Left ventricle myocardium inferior (tissue), 1 donor: ENCODE measurements at regions not wholly inside any gene's neighbourhood (a gene's known extent, or its start where the extent isn't known, plus 50 kb on each side); places are given as distances from the start of the nearest gene placed in this dataset.

Experiments
- DNase-seq: peaks from one replicate; pipeline ENCODE4 v3.0.0-alpha.2; 2020
- H3K27ac ChIP-seq: fragments of 200-600 bp; replicated peaks from 2 replicates; pipeline ENCODE4 v1.8.0; 2021
- H3K27me3 ChIP-seq: fragments of 200-600 bp; 2 replicates; pipeline ENCODE4 v1.8.0; 2021; ENCODE audit warnings: low read depth
- H3K36me3 ChIP-seq: fragments of 200-600 bp; 2 replicates; pipeline ENCODE4 v1.8.0; 2021
- H3K4me1 ChIP-seq: fragments of 200-600 bp; 2 replicates; pipeline ENCODE4 v1.8.0; 2021
- H3K4me3 ChIP-seq: fragments of 200-600 bp; 2 replicates; pipeline ENCODE4 v1.8.0; 2021; ENCODE audit warnings: mild to moderate bottlenecking, moderate library complexity
- H3K9me3 ChIP-seq: fragments of 200-600 bp; replicated peaks from 2 replicates; pipeline ENCODE4 v1.8.0; 2021
- intact Hi-C: fragments of 100-400 bp; cut with micrococcal nuclease; formaldehyde crosslinking; loops from one replicate; pipeline ENCODE4 v1.11.0; 2022
- TF ChIP-seq, protein P1 (sequence below): fragments of 200-600 bp; IDR thresholded peaks from 2 replicates; pipeline ENCODE4 v1.8.0; 2021; ENCODE audit warnings: antibody characterized with exemption, mild to moderate bottlenecking, borderline replicate concordance
- donor health status: DM: no; HTN: yes; CAD: no; lungs with severe emphysema.

DNA sequence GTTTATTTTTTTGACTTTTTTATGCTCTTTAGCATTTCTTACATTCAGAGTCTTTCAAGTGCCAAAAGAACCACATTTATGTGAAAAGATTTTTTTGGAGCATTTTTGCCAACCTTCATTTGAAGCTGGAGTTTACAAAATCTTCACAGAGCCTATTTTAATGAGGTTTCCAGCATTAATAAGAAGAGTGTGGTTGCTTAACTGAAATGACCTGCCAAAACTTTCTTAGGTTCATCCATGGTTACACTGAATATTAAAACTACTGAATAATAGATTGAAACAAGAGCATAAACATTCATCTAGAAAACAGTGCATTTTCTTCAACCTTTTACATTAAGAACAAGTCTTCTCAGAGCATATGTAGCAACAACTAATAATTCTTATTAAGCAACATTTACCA is 672.3 kb upstream of the CXADR start:
- Histone ChIP-seq H3K9me3 (no peaks in the 10 kb centered on the region), H3K4me3 (no peak overlapping the region), H3K36me3 (no peaks in the 10 kb centered on the region), H3K27ac (peak overlapping the region; percentile 60), H3K27me3 (no peaks in the 10 kb centered on the region), H3K4me1 (peaks cover 9% of the 10 kb centered on the region)
- DNase-seq = no peak
- intact Hi-C loops = no loop called here
- TF ChIP-seq, protein P1, sequence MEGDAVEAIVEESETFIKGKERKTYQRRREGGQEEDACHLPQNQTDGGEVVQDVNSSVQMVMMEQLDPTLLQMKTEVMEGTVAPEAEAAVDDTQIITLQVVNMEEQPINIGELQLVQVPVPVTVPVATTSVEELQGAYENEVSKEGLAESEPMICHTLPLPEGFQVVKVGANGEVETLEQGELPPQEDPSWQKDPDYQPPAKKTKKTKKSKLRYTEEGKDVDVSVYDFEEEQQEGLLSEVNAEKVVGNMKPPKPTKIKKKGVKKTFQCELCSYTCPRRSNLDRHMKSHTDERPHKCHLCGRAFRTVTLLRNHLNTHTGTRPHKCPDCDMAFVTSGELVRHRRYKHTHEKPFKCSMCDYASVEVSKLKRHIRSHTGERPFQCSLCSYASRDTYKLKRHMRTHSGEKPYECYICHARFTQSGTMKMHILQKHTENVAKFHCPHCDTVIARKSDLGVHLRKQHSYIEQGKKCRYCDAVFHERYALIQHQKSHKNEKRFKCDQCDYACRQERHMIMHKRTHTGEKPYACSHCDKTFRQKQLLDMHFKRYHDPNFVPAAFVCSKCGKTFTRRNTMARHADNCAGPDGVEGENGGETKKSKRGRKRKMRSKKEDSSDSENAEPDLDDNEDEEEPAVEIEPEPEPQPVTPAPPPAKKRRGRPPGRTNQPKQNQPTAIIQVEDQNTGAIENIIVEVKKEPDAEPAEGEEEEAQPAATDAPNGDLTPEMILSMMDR = no peak

DNA sequence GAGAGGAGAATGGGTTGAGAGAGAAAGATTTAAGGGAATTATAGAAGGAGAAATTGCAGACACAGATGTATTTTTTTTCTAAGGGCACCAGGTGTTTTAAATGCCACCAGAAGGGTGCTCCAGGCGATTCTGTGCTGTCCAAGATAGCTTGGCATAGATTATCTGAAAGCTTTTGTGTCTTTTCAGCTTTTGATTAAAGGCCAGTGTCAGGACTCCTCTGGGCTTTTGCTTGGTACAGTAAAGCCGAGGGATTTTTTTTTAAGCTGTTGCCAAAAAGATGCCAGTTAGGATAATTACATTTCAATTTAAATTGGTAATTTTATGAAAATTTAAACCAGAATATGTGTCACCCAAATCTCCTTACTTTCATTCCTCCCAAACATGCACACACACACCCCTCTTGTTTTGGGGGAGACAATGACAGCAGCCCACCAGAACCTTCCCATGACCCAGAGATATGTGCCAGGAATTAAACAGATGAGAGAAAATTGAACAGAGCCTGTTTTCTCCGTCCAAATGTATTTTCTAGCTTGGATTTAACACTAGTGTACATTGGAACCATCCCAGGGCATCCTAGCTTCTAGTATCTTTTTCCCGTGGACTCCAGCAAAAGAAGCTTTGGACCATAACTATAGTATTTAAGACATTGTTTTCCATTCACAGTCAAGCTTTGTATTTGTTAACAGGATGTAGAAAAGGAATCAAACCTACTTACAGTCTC is 670.7 kb upstream of the CXADR start:
- Histone ChIP-seq H3K4me1 (peaks cover 9% of the 10 kb centered on the region), H3K27ac (peak overlapping the region; percentile 60), H3K4me3 (no peak overlapping the region), H3K9me3 (no peaks in the 10 kb centered on the region), H3K27me3 (no peaks in the 10 kb centered on the region), H3K36me3 (no peaks in the 10 kb centered on the region)
- DNase-seq = no peak
- intact Hi-C loops = no loop called here
- TF ChIP-seq, protein P1 = no peak

DNA sequence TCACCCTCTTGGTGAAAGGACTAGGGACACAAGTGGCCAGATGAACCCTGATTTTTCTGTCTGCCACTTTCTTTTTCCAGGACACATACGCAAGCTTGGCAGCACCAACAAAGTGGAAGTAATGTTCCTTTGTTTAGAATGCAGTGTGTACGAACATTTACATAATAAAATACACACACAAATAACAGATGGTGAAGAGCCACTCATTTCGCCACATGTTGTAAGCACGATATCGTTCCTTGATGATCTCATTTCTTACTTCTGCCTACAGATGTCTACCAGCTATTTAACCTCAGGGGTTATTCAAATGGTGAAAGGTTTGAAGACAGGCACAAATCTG is 670.2 kb upstream of the CXADR start:
- Histone ChIP-seq H3K36me3 (no peaks in the 10 kb centered on the region), H3K4me1 (peaks cover 9% of the 10 kb centered on the region), H3K9me3 (no peaks in the 10 kb centered on the region), H3K27me3 (no peaks in the 10 kb centered on the region), H3K4me3 (no peak overlapping the region), H3K27ac (peak overlapping the region; percentile 60)
- intact Hi-C loops = no loop called here
- TF ChIP-seq, protein P1 = no peak
- no peak for DNase-seq

DNA sequence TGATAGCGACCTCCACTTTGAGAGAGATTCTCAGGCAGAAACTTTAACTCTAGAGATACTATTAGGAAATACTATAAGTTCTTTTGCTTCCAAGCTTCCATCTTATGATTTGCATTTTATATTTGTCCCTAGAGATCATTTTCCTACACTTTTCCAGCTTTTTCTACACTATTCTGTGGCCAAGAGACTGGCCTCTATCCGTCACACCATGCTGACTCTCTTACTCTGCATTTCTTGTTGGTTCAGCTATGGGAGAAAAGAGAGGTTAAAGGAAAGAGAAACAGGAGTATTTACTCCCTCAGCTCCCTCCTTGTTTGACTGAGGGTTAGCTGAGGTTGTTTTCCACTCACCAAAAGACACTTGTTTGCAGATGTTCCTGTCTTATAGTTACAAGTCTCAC is 665.6 kb upstream of the CXADR start:
- DNase-seq = no peak
- TF ChIP-seq, protein P1 = no peak
- Histone ChIP-seq H3K27ac (no peak overlapping the region), H3K27me3 (no peaks in the 10 kb centered on the region), H3K4me3 (no peak overlapping the region), H3K9me3 (no peaks in the 10 kb centered on the region), H3K36me3 (no peaks in the 10 kb centered on the region), H3K4me1 (no peaks in the 10 kb centered on the region)
- intact Hi-C loops = no loop called here

DNA sequence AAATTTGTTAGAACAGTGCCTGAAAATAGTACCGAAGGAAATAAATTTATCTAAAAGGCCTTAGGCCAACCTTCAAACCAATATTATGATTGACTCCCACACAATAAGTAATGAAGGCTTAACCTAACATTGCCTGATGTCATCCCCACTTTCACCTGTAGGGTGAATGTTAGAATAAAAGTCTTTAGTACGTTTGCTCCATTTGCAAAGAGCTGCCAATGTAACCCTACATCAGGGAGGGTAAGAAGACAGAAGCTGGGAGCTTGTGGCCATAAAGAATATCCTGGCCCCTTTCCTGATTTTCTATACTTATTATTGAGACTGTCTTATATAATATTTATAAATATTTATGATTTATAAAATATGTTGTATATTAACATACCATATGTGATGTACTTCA is 661.8 kb upstream of the CXADR start:
- no peak for DNase-seq
- Histone ChIP-seq H3K36me3 (no peaks in the 10 kb centered on the region), H3K27ac (no peak overlapping the region), H3K9me3 (peaks cover 15% of the 10 kb centered on the region), H3K4me1 (no peaks in the 10 kb centered on the region), H3K27me3 (no peaks in the 10 kb centered on the region), H3K4me3 (no peak overlapping the region)
- intact Hi-C loops = no loop called here
- TF ChIP-seq, protein P1 = no peak
